ENCODE measurements at regions not wholly inside any gene's neighbourhood (a gene's known extent, or its start where the extent isn't known, plus 50 kb on each side); places are given as distances from the start of the nearest gene placed in this dataset.

GRCh38 chr9:87436716-87437115 lies 61.0 kb upstream of the DAPK1 start:
- DNase-seq (ENCODE audit: extremely low read depth in 1 of 11, low read depth in 9 of 11, low spot score in 4 of 11): no peak

- DNase-seq (ENCODE audit: extremely low read depth in 1 of 11, low read depth in 9 of 11, low spot score in 4 of 11): no peak
Measured at GRCh38 chr9:87437966-87438365, 59.7 kb upstream of the DAPK1 start.

- DNase-seq (ENCODE audit: extremely low read depth in 1 of 11, low read depth in 9 of 11, low spot score in 4 of 11): no peak
Measured at GRCh38 chr9:87441251-87441650, 56.4 kb upstream of the DAPK1 start.

GRCh38 chr9:87442451-87442850 lies 55.2 kb upstream of the DAPK1 start:
- no peak for DNase-seq (ENCODE audit: extremely low read depth in 1 of 11, low read depth in 9 of 11, low spot score in 4 of 11)

- no peak for DNase-seq (ENCODE audit: extremely low read depth in 1 of 11, low read depth in 9 of 11, low spot score in 4 of 11)
Measured at GRCh38 chr9:87443006-87443405, 54.7 kb upstream of the DAPK1 start.

GRCh38 chr9:87443461-87443860 lies 54.2 kb upstream of the DAPK1 start:
- no peak for DNase-seq (ENCODE audit: extremely low read depth in 1 of 11, low read depth in 9 of 11, low spot score in 4 of 11)

- no peak for DNase-seq (ENCODE audit: extremely low read depth in 1 of 11, low read depth in 9 of 11, low spot score in 4 of 11)
Measured at GRCh38 chr9:87445646-87446045, 52.0 kb upstream of the DAPK1 start.

- no peak for DNase-seq (ENCODE audit: extremely low read depth in 1 of 11, low read depth in 9 of 11, low spot score in 4 of 11)
Measured at GRCh38 chr9:87446527-87446926, 51.1 kb upstream of the DAPK1 start.

- DNase-seq (ENCODE audit: extremely low read depth in 1 of 11, low read depth in 9 of 11, low spot score in 4 of 11): no peak
Measured at GRCh38 chr9:87447547-87448432, 49.9 kb upstream of the DAPK1 start.

All from renal cortex interstitium (tissue), 11 donors.